Nephron progenitor cell (in vitro differentiated cells): ENCODE measurements at regions not wholly inside any gene's neighbourhood (a gene's known extent, or its start where the extent isn't known, plus 50 kb on each side); places are given as distances from the start of the nearest gene placed in this dataset.
"Not testable (repeated sequence)": the region's sequence is repeated elsewhere in the genome, so short reads cannot be mapped to it uniquely, and the experiment has no call there.

Source experiments
- DNase-seq: peaks from one replicate; pipeline ENCODE4 v3.0.0; 2021
- H3K27ac Mint-ChIP-seq: 2 replicates; pipeline ENCODE4 v1.8.0; 2021; ENCODE audit warnings: mild to moderate bottlenecking, moderate library complexity, mixed read lengths
- H3K27me3 Mint-ChIP-seq: 2 replicates; pipeline ENCODE4 v1.8.0; 2021; ENCODE audit warnings: mild to moderate bottlenecking, low read depth, mixed read lengths; ENCODE audit not compliant: poor library complexity
- H3K36me3 Mint-ChIP-seq: 2 replicates; pipeline ENCODE4 v1.8.0; 2021; ENCODE audit warnings: low read depth, mixed read lengths
- H3K4me1 Mint-ChIP-seq: 2 replicates; pipeline ENCODE4 v1.8.0; 2021; ENCODE audit warnings: mixed read lengths
- H3K4me3 Mint-ChIP-seq: 2 replicates; pipeline ENCODE4 v1.8.0; 2021; ENCODE audit warnings: mild to moderate bottlenecking, moderate library complexity, mixed read lengths
- H3K9me3 Mint-ChIP-seq: 2 replicates; pipeline ENCODE4 v1.8.0; 2021; ENCODE audit warnings: mild to moderate bottlenecking, moderate library complexity, mixed read lengths
- TF ChIP-seq, protein P1 (sequence below): fragments of 200-600 bp; sonication (generic); IDR thresholded peaks from 2 replicates; pipeline ENCODE4 v1.5.0; 2021; ENCODE audit warnings: antibody characterized with exemption

DNA sequence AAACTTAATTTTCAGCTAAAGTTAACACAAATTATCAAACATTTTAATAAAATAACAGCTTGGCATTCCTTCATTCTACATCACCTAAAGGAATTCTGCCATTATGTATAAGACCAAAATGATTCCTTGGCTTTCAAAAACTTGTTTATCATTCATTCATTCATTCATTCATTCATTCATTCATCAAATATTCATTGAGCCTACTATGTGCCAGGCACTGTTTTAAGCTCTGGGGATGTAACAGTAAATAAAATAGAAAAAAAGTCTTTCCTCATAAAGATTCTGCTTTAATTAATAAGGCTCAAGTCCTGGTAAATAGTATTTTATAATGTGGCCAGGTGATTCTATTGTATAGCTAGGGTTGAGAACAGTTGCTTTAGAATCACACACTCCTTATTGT lies 127.9 kb downstream of the GPR85 start:
- H3K36me3 Mint-ChIP-seq, result no peaks in the 10 kb centered on the region
- no peaks in the 10 kb centered on the region for H3K27me3 Mint-ChIP-seq
- H3K4me3 Mint-ChIP-seq, result no peak overlapping the region
- H3K9me3 Mint-ChIP-seq, result no peaks in the 10 kb centered on the region
- no peak for DNase-seq
- H3K27ac Mint-ChIP-seq, result no peak overlapping the region
- TF ChIP-seq, protein P1, sequence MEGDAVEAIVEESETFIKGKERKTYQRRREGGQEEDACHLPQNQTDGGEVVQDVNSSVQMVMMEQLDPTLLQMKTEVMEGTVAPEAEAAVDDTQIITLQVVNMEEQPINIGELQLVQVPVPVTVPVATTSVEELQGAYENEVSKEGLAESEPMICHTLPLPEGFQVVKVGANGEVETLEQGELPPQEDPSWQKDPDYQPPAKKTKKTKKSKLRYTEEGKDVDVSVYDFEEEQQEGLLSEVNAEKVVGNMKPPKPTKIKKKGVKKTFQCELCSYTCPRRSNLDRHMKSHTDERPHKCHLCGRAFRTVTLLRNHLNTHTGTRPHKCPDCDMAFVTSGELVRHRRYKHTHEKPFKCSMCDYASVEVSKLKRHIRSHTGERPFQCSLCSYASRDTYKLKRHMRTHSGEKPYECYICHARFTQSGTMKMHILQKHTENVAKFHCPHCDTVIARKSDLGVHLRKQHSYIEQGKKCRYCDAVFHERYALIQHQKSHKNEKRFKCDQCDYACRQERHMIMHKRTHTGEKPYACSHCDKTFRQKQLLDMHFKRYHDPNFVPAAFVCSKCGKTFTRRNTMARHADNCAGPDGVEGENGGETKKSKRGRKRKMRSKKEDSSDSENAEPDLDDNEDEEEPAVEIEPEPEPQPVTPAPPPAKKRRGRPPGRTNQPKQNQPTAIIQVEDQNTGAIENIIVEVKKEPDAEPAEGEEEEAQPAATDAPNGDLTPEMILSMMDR, result no peak
- no peaks in the 10 kb centered on the region for H3K4me1 Mint-ChIP-seq

DNA sequence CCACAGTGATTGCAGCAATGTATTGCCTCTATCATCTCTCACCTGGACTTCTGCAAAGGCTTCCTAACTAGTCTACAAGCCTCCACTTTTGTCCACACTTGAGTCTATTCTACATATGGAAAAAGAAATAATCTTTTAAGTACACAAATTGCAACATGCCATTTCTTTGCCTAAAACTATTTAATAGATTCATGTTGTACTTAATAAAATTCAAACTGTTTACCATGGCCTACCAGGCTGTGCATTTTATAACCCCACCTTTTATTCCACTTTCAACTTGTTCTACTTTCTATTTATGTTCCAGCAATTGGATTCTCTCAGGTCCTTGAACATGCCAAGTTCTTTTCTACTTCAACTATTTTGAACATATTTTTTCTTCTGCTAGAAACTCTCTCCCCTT lies 128.7 kb downstream of the GPR85 start:
- TF ChIP-seq, protein P1, result no peak
- Mint-ChIP-seq H3K4me1 (no peaks in the 10 kb centered on the region), H3K27ac (no peak overlapping the region), H3K4me3 (no peak overlapping the region), H3K9me3 (no peaks in the 10 kb centered on the region), H3K27me3 (no peaks in the 10 kb centered on the region), H3K36me3 (no peaks in the 10 kb centered on the region)
- DNase-seq, result no peak

DNA sequence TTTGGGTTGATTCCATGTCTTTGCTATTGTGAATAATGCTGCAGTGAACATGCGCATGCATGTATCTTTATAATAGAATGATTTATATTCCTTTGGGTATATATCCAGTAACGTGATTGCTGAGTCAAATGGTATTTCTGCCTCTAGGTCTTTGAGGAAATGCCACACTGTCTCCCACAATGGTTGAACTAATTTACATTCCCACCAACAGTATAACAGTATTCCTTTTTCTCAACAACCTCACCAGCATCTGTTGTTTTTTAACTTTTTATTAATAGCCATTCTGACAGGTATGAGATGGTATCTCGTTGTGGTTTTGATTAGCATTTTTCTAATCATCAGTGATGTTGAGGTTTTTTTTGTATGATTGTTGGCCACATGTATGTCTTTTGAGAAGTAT lies 133.6 kb downstream of the GPR85 start:
- not testable (repeated sequence) for H3K9me3 Mint-ChIP-seq, DNase-seq, H3K4me3 Mint-ChIP-seq, H3K27me3 Mint-ChIP-seq, H3K27ac Mint-ChIP-seq, H3K4me1 Mint-ChIP-seq, H3K36me3 Mint-ChIP-seq

DNA sequence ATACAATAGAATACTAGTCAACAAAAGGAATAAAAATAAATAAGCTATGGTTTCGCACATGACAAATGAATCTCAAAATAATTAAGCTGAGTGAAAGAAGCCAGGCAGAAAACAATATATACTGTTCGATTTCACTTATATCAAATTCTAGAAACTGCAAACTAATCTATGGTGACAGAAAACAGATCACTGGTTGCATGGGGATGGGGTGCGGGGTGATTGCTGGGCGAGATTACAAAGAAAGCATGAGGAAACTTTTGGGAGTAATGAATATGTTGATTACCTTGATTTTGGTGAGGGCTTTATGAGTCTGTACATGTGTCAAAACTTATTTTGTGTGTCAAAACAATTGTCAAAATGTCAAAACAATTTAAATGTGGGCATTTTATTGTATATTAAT lies 135.6 kb downstream of the GPR85 start:
- no peak for DNase-seq
- Mint-ChIP-seq H3K9me3 (no peaks in the 10 kb centered on the region), H3K4me1 (no peaks in the 10 kb centered on the region), H3K4me3 (no peak overlapping the region), H3K27ac (no peak overlapping the region), H3K36me3 (no peaks in the 10 kb centered on the region), H3K27me3 (peaks cover 8% of the 10 kb centered on the region)
- TF ChIP-seq, protein P1, result no peak

DNA sequence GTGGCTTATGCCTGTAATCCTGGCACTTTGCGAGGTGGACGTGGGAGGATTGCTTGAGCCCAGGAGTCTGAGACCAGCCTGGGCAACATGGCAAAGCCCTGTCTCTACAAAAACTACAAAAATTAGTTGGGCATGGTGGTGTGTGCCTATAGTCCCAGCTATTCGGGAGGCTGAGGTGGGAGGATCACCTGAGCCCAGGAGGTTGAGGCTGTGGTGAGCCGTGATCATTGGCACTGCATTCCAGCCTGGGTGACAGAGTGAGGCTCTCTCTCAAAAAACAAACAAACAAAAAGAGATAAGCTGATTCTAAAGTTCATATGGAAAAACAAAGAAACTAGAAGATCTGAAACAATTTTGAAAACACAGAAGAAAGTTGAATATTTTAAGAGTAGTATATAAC lies 136.9 kb downstream of the GPR85 start:
- not testable (repeated sequence) for H3K27ac Mint-ChIP-seq, H3K9me3 Mint-ChIP-seq, H3K36me3 Mint-ChIP-seq, DNase-seq, H3K4me1 Mint-ChIP-seq, H3K4me3 Mint-ChIP-seq
- peaks cover 12% of the 10 kb centered on the region for H3K27me3 Mint-ChIP-seq

DNA sequence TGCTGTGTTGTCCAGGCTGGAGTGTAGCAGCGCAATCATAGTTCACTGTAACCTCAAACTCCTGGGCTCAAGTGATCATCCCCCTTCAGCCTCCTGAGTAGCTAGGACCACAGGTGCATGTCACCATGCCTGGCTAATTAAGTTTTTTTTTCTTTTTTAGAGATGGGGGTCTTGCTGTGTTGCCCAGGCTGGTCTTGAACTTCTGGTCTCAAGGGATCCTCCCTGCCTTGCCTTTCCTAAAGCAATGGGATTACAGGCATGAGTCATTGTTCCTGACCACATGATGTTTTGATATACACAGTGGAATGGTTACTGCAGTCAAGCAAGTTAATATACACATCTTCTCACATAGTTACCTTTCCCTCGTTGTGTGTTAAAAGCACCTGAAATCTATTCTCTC lies 140.3 kb downstream of the GPR85 start:
- Mint-ChIP-seq H3K27ac (no peak overlapping the region), H3K9me3 (no peaks in the 10 kb centered on the region), H3K27me3 (peaks cover 12% of the 10 kb centered on the region), H3K4me3 (no peak overlapping the region), H3K4me1 (no peaks in the 10 kb centered on the region), H3K36me3 (no peaks in the 10 kb centered on the region)
- TF ChIP-seq, protein P1, result no peak
- no peak for DNase-seq

DNA sequence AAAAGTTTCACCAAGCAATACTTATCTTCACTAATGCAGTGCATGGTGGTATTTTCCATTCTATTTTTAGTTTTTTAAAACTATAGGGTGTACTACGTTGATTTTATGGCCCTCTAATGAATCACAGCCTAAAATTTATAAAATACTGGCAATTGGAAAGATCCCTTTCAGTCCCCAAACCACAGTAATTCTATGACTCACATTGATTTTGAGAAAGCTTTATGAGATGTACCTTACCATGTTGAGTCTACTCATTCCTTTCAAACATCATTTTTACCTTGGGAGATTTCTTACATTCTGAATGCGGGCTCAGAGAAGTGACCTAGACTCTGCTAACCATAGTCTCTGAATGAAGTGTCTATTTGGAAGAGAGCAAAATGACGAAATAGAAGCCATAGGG lies 141.6 kb downstream of the GPR85 start:
- peaks cover 7% of the 10 kb centered on the region for H3K27me3 Mint-ChIP-seq
- H3K4me1 Mint-ChIP-seq, result peaks cover 4% of the 10 kb centered on the region
- H3K36me3 Mint-ChIP-seq, result no peaks in the 10 kb centered on the region
- TF ChIP-seq, protein P1, result no peak
- no peak overlapping the region for H3K4me3 Mint-ChIP-seq
- H3K27ac Mint-ChIP-seq, result no peak overlapping the region
- H3K9me3 Mint-ChIP-seq, result no peaks in the 10 kb centered on the region
- no peak for DNase-seq
